ENCODE measurements at regions not wholly inside any gene's neighbourhood (a gene's known extent, or its start where the extent isn't known, plus 50 kb on each side); places are given as distances from the start of the nearest gene placed in this dataset.

DNA sequence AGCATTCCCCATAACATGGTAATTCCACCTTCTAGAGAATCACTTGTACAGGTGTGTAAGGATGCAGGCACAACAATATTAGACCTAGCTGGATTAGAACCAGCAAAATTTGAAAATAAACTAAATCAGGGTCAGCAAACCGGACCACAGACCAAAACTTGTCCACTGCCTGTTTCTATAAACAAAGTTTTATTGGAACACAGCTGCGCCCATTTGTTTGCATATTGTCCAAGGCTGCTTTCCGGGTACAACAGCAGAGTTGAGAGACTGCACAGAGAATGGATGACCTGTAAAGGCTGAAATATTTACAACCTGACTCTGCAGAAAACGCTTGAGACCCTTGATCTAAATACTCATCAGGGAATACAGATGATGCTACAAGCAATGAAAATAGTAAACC, 73.6 kb upstream of the SLC45A1 start (continued):
- TF ChIP-seq, protein P1, sequence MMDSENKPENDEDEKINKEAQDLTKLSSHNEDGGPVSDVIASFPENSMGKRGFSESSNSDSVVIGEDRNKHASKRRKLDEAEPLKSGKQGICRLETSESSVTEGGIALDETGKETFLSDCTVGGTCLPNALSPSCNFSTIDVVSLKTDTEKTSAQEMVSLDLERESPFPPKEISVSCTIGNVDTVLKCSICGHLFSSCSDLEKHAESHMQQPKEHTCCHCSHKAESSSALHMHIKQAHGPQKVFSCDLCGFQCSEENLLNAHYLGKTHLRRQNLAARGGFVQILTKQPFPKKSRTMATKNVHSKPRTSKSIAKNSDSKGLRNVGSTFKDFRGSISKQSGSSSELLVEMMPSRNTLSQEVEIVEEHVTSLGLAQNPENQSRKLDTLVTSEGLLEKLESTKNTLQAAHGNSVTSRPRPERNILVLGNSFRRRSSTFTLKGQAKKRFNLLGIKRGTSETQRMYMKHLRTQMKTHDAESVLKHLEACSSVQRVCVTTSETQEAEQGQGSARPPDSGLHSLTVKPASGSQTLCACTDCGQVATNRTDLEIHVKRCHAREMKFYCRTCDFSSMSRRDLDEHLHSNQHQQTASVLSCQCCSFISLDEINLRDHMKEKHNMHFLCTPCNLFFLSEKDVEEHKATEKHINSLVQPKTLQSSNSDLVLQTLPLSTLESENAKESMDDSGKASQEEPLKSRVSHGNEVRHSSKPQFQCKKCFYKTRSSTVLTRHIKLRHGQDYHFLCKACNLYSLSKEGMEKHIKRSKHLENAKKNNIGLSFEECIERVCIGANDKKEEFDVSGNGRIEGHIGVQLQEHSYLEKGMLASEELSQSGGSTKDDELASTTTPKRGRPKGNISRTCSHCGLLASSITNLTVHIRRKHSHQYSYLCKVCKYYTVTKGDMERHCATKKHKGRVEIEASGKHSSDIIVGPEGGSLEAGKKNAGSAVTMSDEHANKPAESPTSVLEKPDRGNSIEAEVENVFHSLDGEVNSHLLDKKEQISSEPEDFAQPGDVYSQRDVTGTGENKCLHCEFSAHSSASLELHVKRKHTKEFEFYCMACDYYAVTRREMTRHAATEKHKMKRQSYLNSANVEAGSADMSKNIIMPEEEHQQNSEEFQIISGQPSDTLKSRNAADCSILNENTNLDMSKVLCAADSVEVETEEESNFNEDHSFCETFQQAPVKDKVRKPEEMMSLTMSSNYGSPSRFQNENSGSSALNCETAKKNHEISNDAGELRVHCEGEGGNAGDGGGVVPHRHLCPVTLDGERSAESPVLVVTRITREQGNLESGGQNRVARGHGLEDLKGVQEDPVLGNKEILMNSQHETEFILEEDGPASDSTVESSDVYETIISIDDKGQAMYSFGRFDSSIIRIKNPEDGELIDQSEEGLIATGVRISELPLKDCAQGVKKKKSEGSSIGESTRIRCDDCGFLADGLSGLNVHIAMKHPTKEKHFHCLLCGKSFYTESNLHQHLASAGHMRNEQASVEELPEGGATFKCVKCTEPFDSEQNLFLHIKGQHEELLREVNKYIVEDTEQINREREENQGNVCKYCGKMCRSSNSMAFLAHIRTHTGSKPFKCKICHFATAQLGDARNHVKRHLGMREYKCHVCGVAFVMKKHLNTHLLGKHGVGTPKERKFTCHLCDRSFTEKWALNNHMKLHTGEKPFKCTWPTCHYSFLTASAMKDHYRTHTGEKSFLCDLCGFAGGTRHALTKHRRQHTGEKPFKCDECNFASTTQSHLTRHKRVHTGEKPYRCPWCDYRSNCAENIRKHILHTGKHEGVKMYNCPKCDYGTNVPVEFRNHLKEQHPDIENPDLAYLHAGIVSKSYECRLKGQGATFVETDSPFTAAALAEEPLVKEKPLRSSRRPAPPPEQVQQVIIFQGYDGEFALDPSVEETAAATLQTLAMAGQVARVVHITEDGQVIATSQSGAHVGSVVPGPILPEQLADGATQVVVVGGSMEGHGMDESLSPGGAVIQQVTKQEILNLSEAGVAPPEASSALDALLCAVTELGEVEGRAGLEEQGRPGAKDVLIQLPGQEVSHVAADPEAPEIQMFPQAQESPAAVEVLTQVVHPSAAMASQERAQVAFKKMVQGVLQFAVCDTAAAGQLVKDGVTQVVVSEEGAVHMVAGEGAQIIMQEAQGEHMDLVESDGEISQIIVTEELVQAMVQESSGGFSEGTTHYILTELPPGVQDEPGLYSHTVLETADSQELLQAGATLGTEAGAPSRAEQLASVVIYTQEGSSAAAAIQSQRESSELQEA (CRISPR knock-in tag; IDR thresholded peaks at IDR 0.05; ENCODE audit: not compliant biosample characterization) = no peak
- TF ChIP-seq ZC3H13 (CRISPR knock-in tag; IDR thresholded peaks at IDR 0.05) (no peak), ZNF629 (CRISPR knock-in tag; conservative IDR thresholded peaks at IDR 0.05) (peak; percentile 45; the same call in 1 of the 2 replicates), KMT2B (CRISPR knock-in tag; IDR thresholded peaks at IDR 0.05) (no peak), SSRP1 (CRISPR knock-in tag; IDR thresholded peaks at IDR 0.05) (no peak), FOXC1 (CRISPR knock-in tag; IDR thresholded peaks at IDR 0.05; ENCODE audit: borderline replicate concordance) (no peak), TAF15 (IDR thresholded peaks at IDR 0.05; ENCODE audit: low read depth, low read length, poor library complexity, severe bottlenecking) (no peak), BCL6 (CRISPR knock-in tag; IDR thresholded peaks at IDR 0.05) (0 out of 2 replicates have a peak, but pooled peaks have one; percentile 38), ZNF326 (CRISPR knock-in tag; IDR thresholded peaks at IDR 0.05; ENCODE audit: borderline replicate concordance) (no peak)
- TF ChIP-seq, protein P2, sequence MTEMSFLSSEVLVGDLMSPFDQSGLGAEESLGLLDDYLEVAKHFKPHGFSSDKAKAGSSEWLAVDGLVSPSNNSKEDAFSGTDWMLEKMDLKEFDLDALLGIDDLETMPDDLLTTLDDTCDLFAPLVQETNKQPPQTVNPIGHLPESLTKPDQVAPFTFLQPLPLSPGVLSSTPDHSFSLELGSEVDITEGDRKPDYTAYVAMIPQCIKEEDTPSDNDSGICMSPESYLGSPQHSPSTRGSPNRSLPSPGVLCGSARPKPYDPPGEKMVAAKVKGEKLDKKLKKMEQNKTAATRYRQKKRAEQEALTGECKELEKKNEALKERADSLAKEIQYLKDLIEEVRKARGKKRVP (CRISPR knock-in tag; IDR thresholded peaks at IDR 0.05) = no peak
- TF ChIP-seq, protein P3, sequence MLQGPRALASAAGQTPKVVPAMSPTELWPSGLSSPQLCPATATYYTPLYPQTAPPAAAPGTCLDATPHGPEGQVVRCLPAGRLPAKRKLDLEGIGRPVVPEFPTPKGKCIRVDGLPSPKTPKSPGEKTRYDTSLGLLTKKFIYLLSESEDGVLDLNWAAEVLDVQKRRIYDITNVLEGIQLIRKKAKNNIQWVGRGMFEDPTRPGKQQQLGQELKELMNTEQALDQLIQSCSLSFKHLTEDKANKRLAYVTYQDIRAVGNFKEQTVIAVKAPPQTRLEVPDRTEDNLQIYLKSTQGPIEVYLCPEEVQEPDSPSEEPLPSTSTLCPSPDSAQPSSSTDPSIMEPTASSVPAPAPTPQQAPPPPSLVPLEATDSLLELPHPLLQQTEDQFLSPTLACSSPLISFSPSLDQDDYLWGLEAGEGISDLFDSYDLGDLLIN (CRISPR knock-in tag; IDR thresholded peaks at IDR 0.05; ENCODE audit: borderline replicate concordance) = no peak
